Esophagus squamous epithelium (tissue), 4 donors: ENCODE measurements at regions not wholly inside any gene's neighbourhood (a gene's known extent, or its start where the extent isn't known, plus 50 kb on each side); places are given as distances from the start of the nearest gene placed in this dataset.

Experiments used
- POLR2A ChIP-seq, 4 donors: fragments of 450-650 bp; IDR thresholded peaks; one replicate each; pipeline ENCODE4 v1.6.1; 2017; ENCODE audit warnings: antibody characterized with exemption in 4 of 4, mild to moderate bottlenecking in 4 of 4, moderate library complexity in 3 of 4
- TF ChIP-seq, protein P1 (sequence below), 6 experiments: fragments of 450-650 bp in 4 of 6; fragments of 200-600 bp in 2 of 6; sonication (generic) in 2 of 6; IDR thresholded peaks; one replicate each; pipeline ENCODE4 v1.5.1; 2016 to 2019; ENCODE audit warnings: antibody characterized with exemption in 6 of 6, mild to moderate bottlenecking in 4 of 6, moderate library complexity in 4 of 6

DNA sequence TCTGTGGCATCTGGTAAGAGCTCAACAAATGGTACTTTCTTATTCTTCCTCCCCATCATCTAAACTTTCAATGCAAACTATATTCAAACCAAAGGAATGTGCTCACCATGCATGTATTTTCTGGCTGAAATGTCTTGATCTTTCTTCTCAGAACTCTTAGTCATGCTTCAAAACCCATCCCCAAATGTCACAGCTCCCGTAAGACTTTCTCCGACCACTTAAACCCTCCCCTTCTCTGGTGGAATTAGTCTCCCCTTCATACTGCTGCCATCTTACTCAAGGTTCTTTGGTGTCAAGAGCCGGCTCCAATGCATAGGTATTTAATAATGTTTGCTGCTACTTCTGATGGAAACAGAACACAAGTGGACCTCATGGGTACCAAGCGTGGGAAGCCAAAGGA is 538.1 kb downstream of the MATN1 start:
- TF ChIP-seq, protein P1, sequence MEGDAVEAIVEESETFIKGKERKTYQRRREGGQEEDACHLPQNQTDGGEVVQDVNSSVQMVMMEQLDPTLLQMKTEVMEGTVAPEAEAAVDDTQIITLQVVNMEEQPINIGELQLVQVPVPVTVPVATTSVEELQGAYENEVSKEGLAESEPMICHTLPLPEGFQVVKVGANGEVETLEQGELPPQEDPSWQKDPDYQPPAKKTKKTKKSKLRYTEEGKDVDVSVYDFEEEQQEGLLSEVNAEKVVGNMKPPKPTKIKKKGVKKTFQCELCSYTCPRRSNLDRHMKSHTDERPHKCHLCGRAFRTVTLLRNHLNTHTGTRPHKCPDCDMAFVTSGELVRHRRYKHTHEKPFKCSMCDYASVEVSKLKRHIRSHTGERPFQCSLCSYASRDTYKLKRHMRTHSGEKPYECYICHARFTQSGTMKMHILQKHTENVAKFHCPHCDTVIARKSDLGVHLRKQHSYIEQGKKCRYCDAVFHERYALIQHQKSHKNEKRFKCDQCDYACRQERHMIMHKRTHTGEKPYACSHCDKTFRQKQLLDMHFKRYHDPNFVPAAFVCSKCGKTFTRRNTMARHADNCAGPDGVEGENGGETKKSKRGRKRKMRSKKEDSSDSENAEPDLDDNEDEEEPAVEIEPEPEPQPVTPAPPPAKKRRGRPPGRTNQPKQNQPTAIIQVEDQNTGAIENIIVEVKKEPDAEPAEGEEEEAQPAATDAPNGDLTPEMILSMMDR (IDR thresholded peaks at IDR 0.05): no peak
- TF ChIP-seq POLR2A (IDR thresholded peaks at IDR 0.05): no peak
